ENCODE measurements at regions not wholly inside any gene's neighbourhood (a gene's known extent, or its start where the extent isn't known, plus 50 kb on each side); places are given as distances from the start of the nearest gene placed in this dataset.

DNA sequence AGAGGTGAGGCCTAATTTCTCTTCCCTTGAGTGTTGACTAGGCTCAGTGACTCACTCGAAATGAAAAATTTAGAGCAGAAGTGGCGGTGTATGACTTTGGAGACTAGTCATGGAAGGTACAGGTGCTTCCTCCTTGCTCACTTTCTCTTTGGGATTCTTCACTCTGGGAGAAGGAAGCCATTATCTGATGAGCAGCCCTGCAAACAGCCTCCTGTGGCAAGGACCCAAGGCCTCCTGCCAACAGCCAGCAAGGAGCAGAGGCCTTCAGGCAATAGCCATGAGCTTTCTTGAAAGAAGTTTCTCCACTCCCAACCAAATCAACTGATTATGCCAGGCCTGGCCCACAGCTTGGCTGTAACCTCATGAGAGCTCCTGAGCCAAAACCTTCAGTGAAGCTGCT lies 369.6 kb upstream of the VWC2 start:
- intact Hi-C loops (cut with DNase I; ENCODE audit: low total_unique reads), result no loop called here
- 49 to 60% methylated on average over 2 of the region's 2 CpGs for WGBS, 2 donors
- H3K4me3 ChIP-seq (ENCODE audit: low read depth, poor library complexity, severe bottlenecking), result no peak overlapping the region
- peak in 1 of 2 donors; percentile 22 for DNase-seq (ENCODE audit: low spot score in 2 of 2)
- TF ChIP-seq POLR2A (IDR thresholded peaks at IDR 0.05), result no peak
- TF ChIP-seq CTCF (IDR thresholded peaks at IDR 0.05), result no peak

GRCh38 chr7:49407205-49407604 lies 366.2 kb upstream of the VWC2 start:
- no peak for DNase-seq (ENCODE audit: low spot score in 2 of 2)
- no peak for TF ChIP-seq POLR2A (IDR thresholded peaks at IDR 0.05)
- TF ChIP-seq CTCF (IDR thresholded peaks at IDR 0.05), result no peak
- no peak overlapping the region for H3K4me3 ChIP-seq (ENCODE audit: low read depth, poor library complexity, severe bottlenecking)
- intact Hi-C loops (cut with DNase I; ENCODE audit: low total_unique reads), result no loop called here
- WGBS, 2 donors, result 79 to 85% methylated on average over 4 of the region's 4 CpGs

GRCh38 chr7:49417034-49417433 lies 356.4 kb upstream of the VWC2 start:
- no peak overlapping the region for H3K4me3 ChIP-seq (ENCODE audit: low read depth, poor library complexity, severe bottlenecking)
- 67 to 83% methylated on average over 2 of the region's 2 CpGs for WGBS, 2 donors
- TF ChIP-seq POLR2A (IDR thresholded peaks at IDR 0.05) (no peak), CTCF (IDR thresholded peaks at IDR 0.05) (no peak)
- no peak for DNase-seq (ENCODE audit: low spot score in 2 of 2)
- intact Hi-C loops (cut with DNase I; ENCODE audit: low total_unique reads), result no loop called here

DNA sequence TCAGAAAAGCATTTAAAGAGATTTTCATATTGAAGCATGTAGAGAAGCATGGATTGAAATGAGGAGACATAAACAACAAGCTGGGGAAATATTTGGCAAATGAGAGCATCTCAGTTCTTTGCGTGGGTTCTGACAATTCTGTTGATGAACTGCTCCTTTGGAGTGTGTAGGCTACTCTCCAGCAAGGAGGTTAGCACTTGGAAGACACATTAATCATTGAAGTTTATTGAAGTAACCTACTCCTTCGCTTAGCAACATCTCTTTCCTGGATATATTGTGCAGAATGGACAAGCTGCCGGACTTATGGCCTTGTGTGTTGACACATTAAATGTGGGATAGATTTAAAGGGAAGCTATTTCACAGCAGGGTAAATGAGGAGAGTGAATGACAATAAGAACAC lies 354.5 kb upstream of the VWC2 start:
- no peak for TF ChIP-seq POLR2A (IDR thresholded peaks at IDR 0.05)
- no peak for TF ChIP-seq CTCF (IDR thresholded peaks at IDR 0.05)
- 56 to 62% methylated on average over 3 of the region's 3 CpGs for WGBS, 2 donors
- H3K4me3 ChIP-seq (ENCODE audit: low read depth, poor library complexity, severe bottlenecking), result no peak overlapping the region
- no peak for DNase-seq (ENCODE audit: low spot score in 2 of 2)
- intact Hi-C loops (cut with DNase I; ENCODE audit: low total_unique reads), result no loop called here

DNA sequence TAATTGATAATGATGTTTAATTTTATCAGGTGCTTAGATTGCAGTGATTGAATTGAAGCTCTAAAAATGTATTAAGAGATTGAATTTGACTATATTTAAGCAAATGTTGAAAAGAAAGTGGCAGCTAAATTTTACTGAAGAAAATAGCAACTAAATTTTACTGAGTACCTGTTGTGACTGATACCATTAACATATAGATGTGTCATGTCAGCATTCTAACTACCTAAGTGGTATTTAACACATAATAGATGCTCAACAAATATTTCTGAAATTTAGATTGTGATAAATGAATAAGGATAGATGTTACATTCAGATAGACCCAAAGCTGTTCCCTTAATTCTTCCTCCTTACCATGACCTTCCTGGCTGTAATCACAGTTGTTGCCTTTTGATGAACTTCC lies 350.9 kb upstream of the VWC2 start:
- TF ChIP-seq POLR2A (IDR thresholded peaks at IDR 0.05) (no peak), CTCF (IDR thresholded peaks at IDR 0.05) (no peak)
- intact Hi-C loops (cut with DNase I; ENCODE audit: low total_unique reads), result no loop called here
- DNase-seq (ENCODE audit: low spot score in 2 of 2), result no peak
- H3K4me3 ChIP-seq (ENCODE audit: low read depth, poor library complexity, severe bottlenecking), result no peak overlapping the region

DNA sequence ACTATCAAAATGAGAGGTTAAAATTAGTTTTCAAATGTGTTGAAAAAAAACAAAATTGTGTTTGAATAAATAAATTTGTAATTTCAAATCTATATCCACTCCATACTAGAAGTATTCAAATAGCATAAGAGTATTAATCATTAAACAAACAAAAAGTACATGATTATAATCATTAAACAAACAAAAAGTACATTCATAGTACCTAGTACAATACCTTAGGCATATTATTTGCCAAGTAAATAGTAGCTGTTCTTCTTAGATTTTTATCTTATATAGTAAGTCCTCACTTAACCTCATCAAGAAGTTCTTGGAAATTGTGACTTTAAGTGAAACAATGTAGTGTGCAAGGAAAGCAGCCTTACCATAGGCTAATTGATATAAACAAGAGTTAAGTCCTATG lies 349.3 kb upstream of the VWC2 start:
- intact Hi-C loops (cut with DNase I; ENCODE audit: low total_unique reads), result no loop called here
- no peak overlapping the region for H3K4me3 ChIP-seq (ENCODE audit: low read depth, poor library complexity, severe bottlenecking)
- no peak for DNase-seq (ENCODE audit: low spot score in 2 of 2)
- no peak for TF ChIP-seq POLR2A (IDR thresholded peaks at IDR 0.05)
- TF ChIP-seq CTCF (IDR thresholded peaks at IDR 0.05), result no peak
